Immature natural killer cell (primary cell): ENCODE measurements at regions not wholly inside any gene's neighbourhood (a gene's known extent, or its start where the extent isn't known, plus 50 kb on each side); places are given as distances from the start of the nearest gene placed in this dataset.

Source experiments
- DNase-seq, 3 donors: peaks; one replicate each; pipeline ENCODE4 v3.0.0; 2022; ENCODE audit warnings: mixed read lengths in 1 of 3
- H3K27ac Mint-ChIP-seq, 6 donors: one replicate each; pipeline ENCODE4 v1.8.0; 2020; ENCODE audit warnings: mixed read lengths in 6 of 6, mild to moderate bottlenecking in 5 of 6, inconsistent platforms in 4 of 6, moderate library complexity in 3 of 6
- H3K27me3 Mint-ChIP-seq, 3 donors: one replicate each; pipeline ENCODE4 v1.8.0; 2020 to 2021; ENCODE audit warnings: low read depth in 3 of 3, mild to moderate bottlenecking in 3 of 3, mixed read lengths in 3 of 3, moderate library complexity in 3 of 3, inconsistent platforms in 1 of 3
- H3K36me3 Mint-ChIP-seq, 3 donors: one replicate each; pipeline ENCODE4 v1.8.0; 2020; ENCODE audit warnings: mixed read lengths in 3 of 3, inconsistent platforms in 2 of 3, mild to moderate bottlenecking in 2 of 3
- H3K4me1 Mint-ChIP-seq, 2 donors: one replicate each; pipeline ENCODE4 v1.8.0; 2020; ENCODE audit warnings: inconsistent platforms in 2 of 2, mild to moderate bottlenecking in 2 of 2, mixed read lengths in 2 of 2, moderate library complexity in 1 of 2
- H3K4me3 Mint-ChIP-seq, 5 donors: one replicate each; pipeline ENCODE4 v1.8.0; 2020; ENCODE audit warnings: mild to moderate bottlenecking in 5 of 5, mixed read lengths in 5 of 5, inconsistent platforms in 3 of 5, moderate library complexity in 3 of 5
- H3K9me3 Mint-ChIP-seq, 6 donors: one replicate each; pipeline ENCODE4 v1.8.0; 2020; ENCODE audit warnings: mild to moderate bottlenecking in 6 of 6, mixed read lengths in 6 of 6, inconsistent platforms in 4 of 6, moderate library complexity in 3 of 6

GRCh38 chr3:105315144-105315543 lies 51.6 kb upstream of the ALCAM start:
- Mint-ChIP-seq H3K27me3 (peaks cover 0 to 2% (median 0%) of the 10 kb centered on the region in 3 donors), H3K36me3 (no peaks in the 10 kb centered on the region), H3K4me1 (no peaks in the 10 kb centered on the region), H3K27ac (no peak overlapping the region), H3K9me3 (peaks cover 0 to 10% (median 4%) of the 10 kb centered on the region in 6 donors), H3K4me3 (no peak overlapping the region)
- no peak for DNase-seq

- Mint-ChIP-seq H3K27ac (no peak overlapping the region), H3K4me3 (no peak overlapping the region), H3K9me3 (peaks cover 0 to 4% (median 2%) of the 10 kb centered on the region in 6 donors), H3K4me1 (no peaks in the 10 kb centered on the region), H3K27me3 (peaks cover 0 to 2% (median 0%) of the 10 kb centered on the region in 3 donors), H3K36me3 (no peaks in the 10 kb centered on the region)
- DNase-seq, result no peak
Measured at GRCh38 chr3:105315815-105316214, 50.9 kb upstream of the ALCAM start.

GRCh38 chr3:105316331-105316730 lies 50.4 kb upstream of the ALCAM start:
- H3K36me3 Mint-ChIP-seq, result no peaks in the 10 kb centered on the region
- H3K4me1 Mint-ChIP-seq, result no peaks in the 10 kb centered on the region
- no peak overlapping the region for H3K27ac Mint-ChIP-seq

More at GRCh38 chr3:105316331-105316730, 50.4 kb upstream of the ALCAM start:
- Mint-ChIP-seq H3K27me3 (peaks cover 0 to 2% (median 0%) of the 10 kb centered on the region in 3 donors), H3K4me3 (no peak overlapping the region), H3K9me3 (peaks cover 0 to 3% (median 0%) of the 10 kb centered on the region in 6 donors)
- DNase-seq, result no peak
